ENCODE measurements at regions not wholly inside any gene's neighbourhood (a gene's known extent, or its start where the extent isn't known, plus 50 kb on each side); places are given as distances from the start of the nearest gene placed in this dataset.

GRCh38 chr4:38232741-38233140 is 272.5 kb downstream of the PTTG2 start:
- Histone ChIP-seq H3K9me3 (ENCODE audit: control insufficient read depth in 2 of 3, insufficient read depth in 1 of 3, low read length in 3 of 3) (no peaks in the 10 kb centered on the region), H3K27me3 (ENCODE audit: control insufficient read depth, insufficient read depth, low read length) (no peaks in the 10 kb centered on the region), H3K9ac (ENCODE audit: low read length in 3 of 3) (no peak overlapping the region), H3K4me1 (ENCODE audit: control insufficient read depth in 2 of 3, insufficient read depth in 2 of 3, low read depth in 1 of 3, low read length in 3 of 3) (peaks cover 9% of the 10 kb centered on the region in 3 donors), H3K36me3 (ENCODE audit: control insufficient read depth in 2 of 3, insufficient read depth in 3 of 3, low read length in 3 of 3) (no peaks in the 10 kb centered on the region), H3K4me3 (ENCODE audit: low read length in 3 of 3) (no peak overlapping the region), H3K27ac (ENCODE audit: low read depth in 2 of 2, low read length in 2 of 2) (no peak overlapping the region)
- TF ChIP-seq CTCF (IDR thresholded peaks at IDR 0.05; ENCODE audit: borderline replicate concordance, extremely low read depth, insufficient read depth) = no peak
- FAIRE-seq (no peak), DNase-seq (no peak)
- intact Hi-C loops (cut with DNase I) = no loop called here

DNA sequence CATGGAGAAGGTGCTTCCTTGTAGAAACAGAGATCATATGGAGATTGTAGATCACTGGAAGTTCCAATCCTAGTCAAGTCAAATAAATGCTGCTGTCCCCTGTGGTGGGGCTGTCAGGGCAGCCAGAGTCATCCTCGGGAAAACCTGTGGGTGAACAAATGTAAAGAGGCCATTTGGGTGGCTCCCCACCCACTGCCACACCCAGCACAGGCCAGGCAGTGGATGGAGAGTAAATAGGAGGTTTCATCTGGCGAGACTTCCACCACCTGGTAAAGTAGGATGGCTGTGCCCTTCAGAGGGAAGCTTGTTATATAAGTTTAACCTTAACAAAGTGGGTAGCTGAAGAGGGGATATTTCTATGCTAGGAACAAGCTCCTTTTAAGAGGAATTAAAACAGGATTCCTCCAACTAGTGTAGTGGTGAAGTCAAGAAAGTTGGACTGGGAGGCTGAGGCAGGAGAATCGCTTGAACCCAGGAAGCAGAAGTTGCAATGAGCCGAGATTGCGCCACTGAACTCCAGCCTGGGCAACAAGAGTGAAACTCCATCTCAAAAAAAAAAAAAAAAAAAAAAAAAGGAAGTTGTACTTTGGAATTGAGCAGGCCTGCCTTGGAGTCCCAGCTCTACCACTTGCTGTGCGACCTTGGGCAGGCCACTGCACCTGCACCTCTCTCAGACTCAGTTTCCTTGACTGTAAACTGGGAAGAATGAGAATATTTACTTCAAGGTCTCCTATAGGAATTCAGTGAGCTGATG is 273.7 kb downstream of the PTTG2 start:
- FAIRE-seq (no peak), DNase-seq (no peak)
- intact Hi-C loops (cut with DNase I) = no loop called here
- Histone ChIP-seq H3K36me3 (ENCODE audit: control insufficient read depth in 2 of 3, insufficient read depth in 3 of 3, low read length in 3 of 3) (no peaks in the 10 kb centered on the region), H3K4me1 (ENCODE audit: control insufficient read depth in 2 of 3, insufficient read depth in 2 of 3, low read depth in 1 of 3, low read length in 3 of 3) (peaks cover 9% of the 10 kb centered on the region in 3 donors), H3K9me3 (ENCODE audit: control insufficient read depth in 2 of 3, insufficient read depth in 1 of 3, low read length in 3 of 3) (no peaks in the 10 kb centered on the region), H3K27me3 (ENCODE audit: control insufficient read depth, insufficient read depth, low read length) (no peaks in the 10 kb centered on the region), H3K4me3 (ENCODE audit: low read length in 3 of 3) (no peak overlapping the region), H3K27ac (ENCODE audit: low read depth in 2 of 2, low read length in 2 of 2) (no peak overlapping the region), H3K9ac (ENCODE audit: low read length in 3 of 3) (no peak overlapping the region)
- TF ChIP-seq CTCF (IDR thresholded peaks at IDR 0.05; ENCODE audit: borderline replicate concordance, extremely low read depth, insufficient read depth) = no peak

DNA sequence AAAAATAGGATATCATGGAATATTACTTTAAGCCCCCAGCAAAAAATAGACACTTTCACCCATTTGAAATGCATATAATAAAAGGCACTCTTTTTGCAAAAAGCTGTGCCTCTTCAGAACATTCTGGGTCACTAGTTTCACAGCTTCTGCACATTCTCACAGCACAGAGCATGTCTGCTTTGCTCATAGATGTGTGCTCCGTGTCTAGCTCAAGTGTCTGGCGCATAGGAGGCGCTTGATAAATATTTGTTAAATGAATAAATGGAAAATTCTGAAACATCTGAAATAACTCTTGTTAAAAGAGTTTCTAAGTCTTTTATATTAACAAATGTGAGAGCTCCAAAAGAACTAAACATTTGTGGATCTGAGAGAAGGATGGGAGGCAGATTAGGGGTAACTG is 275.2 kb downstream of the PTTG2 start:
- intact Hi-C loops (cut with DNase I) = no loop called here
- Histone ChIP-seq H3K36me3 (ENCODE audit: control insufficient read depth in 2 of 3, insufficient read depth in 3 of 3, low read length in 3 of 3) (no peaks in the 10 kb centered on the region), H3K9ac (ENCODE audit: low read length in 3 of 3) (no peak overlapping the region), H3K9me3 (ENCODE audit: control insufficient read depth in 2 of 3, insufficient read depth in 1 of 3, low read length in 3 of 3) (no peaks in the 10 kb centered on the region), H3K27ac (ENCODE audit: low read depth in 2 of 2, low read length in 2 of 2) (no peak overlapping the region), H3K4me1 (ENCODE audit: control insufficient read depth in 2 of 3, insufficient read depth in 2 of 3, low read depth in 1 of 3, low read length in 3 of 3) (peaks cover 0 to 4% (median under 1%) of the 10 kb centered on the region in 3 donors), H3K4me3 (ENCODE audit: low read length in 3 of 3) (no peak overlapping the region), H3K27me3 (ENCODE audit: control insufficient read depth, insufficient read depth, low read length) (no peaks in the 10 kb centered on the region)
- FAIRE-seq = no peak
- no peak for DNase-seq
- TF ChIP-seq CTCF (IDR thresholded peaks at IDR 0.05; ENCODE audit: borderline replicate concordance, extremely low read depth, insufficient read depth) = no peak

GRCh38 chr4:38236003-38236402 is 275.8 kb downstream of the PTTG2 start:
- DNase-seq = no peak
- TF ChIP-seq CTCF (IDR thresholded peaks at IDR 0.05; ENCODE audit: borderline replicate concordance, extremely low read depth, insufficient read depth) = no peak
- intact Hi-C loops (cut with DNase I) = no loop called here
- Histone ChIP-seq H3K4me3 (ENCODE audit: low read length in 3 of 3) (no peak overlapping the region), H3K27me3 (ENCODE audit: control insufficient read depth, insufficient read depth, low read length) (no peaks in the 10 kb centered on the region), H3K36me3 (ENCODE audit: control insufficient read depth in 2 of 3, insufficient read depth in 3 of 3, low read length in 3 of 3) (no peaks in the 10 kb centered on the region), H3K9ac (ENCODE audit: low read length in 3 of 3) (no peak overlapping the region), H3K9me3 (ENCODE audit: control insufficient read depth in 2 of 3, insufficient read depth in 1 of 3, low read length in 3 of 3) (no peaks in the 10 kb centered on the region), H3K4me1 (ENCODE audit: control insufficient read depth in 2 of 3, insufficient read depth in 2 of 3, low read depth in 1 of 3, low read length in 3 of 3) (peaks cover 0 to 4% (median 0%) of the 10 kb centered on the region in 3 donors), H3K27ac (ENCODE audit: low read depth in 2 of 2, low read length in 2 of 2) (no peak overlapping the region)
- no peak for FAIRE-seq

Data from kidney (tissue), 13 donors.